Testis (tissue), 2 donors: ENCODE measurements at regions not wholly inside any gene's neighbourhood (a gene's known extent, or its start where the extent isn't known, plus 50 kb on each side); places are given as distances from the start of the nearest gene placed in this dataset.

Experiments
- CTCF ChIP-seq, 3 experiments: fragments of 450-650 bp in 2 of 3; fragments of 200-600 bp in 1 of 3; sonication (generic) in 1 of 3; IDR thresholded peaks; one replicate each; pipeline ENCODE4 v1.5.1; 2016 to 2019; ENCODE audit warnings: antibody characterized with exemption in 3 of 3, mild to moderate bottlenecking in 2 of 3, moderate library complexity in 1 of 3
- POLR2A ChIP-seq: fragments of 450-650 bp; IDR thresholded peaks from one replicate; pipeline ENCODE4 v1.6.1; 2017; ENCODE audit warnings: antibody characterized with exemption, mild to moderate bottlenecking, moderate library complexity

GRCh38 chr10:124217906-124218804, 124.8 kb upstream of the CHST15 start:
- TF ChIP-seq CTCF (IDR thresholded peaks at IDR 0.05): no peak
- TF ChIP-seq POLR2A: no peak
